ENCODE measurements at regions not wholly inside any gene's neighbourhood (a gene's known extent, or its start where the extent isn't known, plus 50 kb on each side); places are given as distances from the start of the nearest gene placed in this dataset.

DNA sequence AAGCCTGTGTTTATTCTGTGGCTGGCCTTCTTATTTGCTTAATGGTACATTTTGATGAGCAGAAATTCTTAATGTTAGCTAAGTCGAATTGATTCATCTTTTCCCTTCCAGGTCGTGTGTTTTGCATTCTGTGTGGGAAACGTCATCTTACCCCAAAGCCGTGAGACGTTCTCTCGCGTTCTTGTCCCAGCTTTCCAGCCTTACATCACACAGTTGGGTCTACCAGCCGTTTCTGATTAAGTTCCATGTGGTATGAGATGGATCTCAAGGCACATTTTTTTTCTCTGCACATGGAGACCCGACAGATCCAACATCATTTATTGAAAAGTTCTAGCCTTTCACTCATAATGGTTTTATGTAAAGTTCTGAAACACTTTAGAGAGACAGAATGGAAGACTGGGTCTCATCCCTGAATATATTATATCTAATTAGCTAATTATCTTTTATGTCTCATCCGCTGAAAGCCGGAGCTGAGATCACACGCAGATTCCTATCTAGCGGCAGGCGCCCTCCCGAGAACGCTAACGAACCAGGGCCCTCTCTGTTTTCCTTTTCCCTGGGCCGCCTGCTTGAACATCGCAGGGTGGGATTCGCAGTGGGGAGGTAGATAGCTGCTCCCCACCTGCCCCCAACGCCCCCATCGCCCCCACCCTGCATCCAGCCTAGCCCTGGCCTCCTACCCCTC is 1162.2 kb downstream of the BRD1 start:
- no peak for TF ChIP-seq POLR2A (IDR thresholded peaks at IDR 0.05; ENCODE audit: low read depth, low read length)
- no peak for TF ChIP-seq POLR2AphosphoS5 (IDR thresholded peaks at IDR 0.05; ENCODE audit: low read depth, low read length)
- no peak for TF ChIP-seq TAF1 (IDR thresholded peaks at IDR 0.05; ENCODE audit: low read depth, low read length)
- no peak for TF ChIP-seq POU2F2 (IDR thresholded peaks at IDR 0.05; ENCODE audit: low read depth, low read length)

Measured in GM12891 (cell line).